GM21528 (cell line): ENCODE measurements at regions not wholly inside any gene's neighbourhood (a gene's known extent, or its start where the extent isn't known, plus 50 kb on each side); places are given as distances from the start of the nearest gene placed in this dataset.

Experiments used
- ATAC-seq: cut with Tn5 transposase; IDR thresholded peaks from one replicate; pipeline ENCODE4 v1.9.1; 2021; ENCODE audit warnings: mild to moderate bottlenecking, moderate library complexity; ENCODE audit not compliant: unreplicated experiment, low FRiP score

DNA sequence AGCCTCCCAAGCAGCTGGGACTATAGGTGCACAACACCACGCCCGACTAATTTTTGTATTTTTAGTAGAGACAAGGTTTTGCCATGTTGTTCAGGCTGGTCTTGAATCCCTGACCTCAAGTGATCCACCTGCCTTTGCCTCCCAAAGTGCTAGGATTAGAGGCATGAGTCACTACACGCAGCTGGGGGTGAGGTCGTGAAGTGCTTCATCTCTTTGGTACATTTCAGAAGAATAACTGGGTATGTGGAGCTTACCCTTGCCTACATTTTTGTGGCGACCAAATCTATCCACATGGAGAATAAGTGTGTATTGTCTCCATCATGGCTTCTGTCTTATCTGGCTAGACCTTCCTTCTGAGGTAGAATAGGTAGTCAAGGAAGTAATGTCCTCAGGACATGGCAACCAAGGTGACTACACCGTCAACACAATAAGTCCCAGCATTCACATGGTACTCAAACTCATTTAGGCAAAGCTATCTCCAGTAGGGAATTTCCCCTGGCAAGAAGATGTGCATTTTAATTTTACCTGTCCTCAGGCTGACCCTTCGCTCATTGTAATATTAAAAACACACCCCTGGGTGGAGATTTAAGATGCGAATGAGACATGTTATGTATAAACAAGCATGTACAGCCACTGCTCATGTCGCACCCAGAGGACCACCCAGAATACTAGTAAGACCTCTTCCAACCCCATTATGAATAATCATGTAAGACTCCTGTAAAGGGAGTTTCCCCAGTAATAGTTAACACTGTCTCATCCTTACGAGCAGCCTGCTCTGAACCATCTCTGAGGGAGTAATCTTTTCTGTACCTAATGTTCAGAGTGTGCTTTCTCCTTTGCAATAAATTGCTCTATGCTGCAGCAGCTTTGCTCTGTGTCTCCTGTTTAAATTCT is 1173.2 kb downstream of the TAF11L14 start:
- no peak for ATAC-seq

DNA sequence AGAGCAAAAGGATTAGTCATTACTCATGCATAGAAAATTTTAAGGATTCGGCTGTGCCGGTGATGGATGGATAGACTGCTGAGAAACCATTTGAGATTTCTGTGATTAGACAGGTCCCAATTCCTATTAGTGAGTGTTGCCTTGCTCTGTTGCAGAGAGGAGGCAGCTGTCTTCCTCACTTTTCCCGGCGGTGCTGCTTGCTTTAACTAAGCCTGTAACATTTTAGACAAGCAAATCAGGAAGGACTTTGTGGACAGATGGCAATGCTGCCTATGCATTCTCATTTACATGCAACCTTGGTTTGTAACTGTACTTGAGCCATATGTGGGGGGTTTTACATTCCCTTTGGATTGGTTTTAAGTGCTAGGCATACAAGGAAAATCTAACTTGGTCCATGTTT is 1176.3 kb downstream of the CDH18 start:
- no peak for ATAC-seq

DNA sequence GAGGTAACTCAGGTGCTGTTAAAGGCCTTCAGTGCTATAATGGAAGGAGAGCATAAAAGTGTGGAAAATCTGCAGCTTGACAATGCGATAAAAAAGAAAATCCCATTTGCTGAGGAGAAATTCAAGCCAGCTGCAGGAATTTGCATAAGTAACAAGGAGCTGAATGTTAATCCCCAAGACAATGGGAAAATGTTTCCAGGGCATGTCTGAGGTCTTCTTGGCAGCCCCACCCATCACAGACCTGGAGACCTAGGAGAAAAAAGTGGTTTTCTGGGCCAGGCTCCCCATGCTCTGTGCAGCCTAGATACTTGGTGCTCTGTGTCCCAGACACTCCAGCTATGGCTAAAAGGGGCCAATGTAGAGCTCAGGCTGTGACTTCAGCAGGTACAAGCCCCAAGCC is 1159.6 kb downstream of the CDH18 start:
- no peak for ATAC-seq

DNA sequence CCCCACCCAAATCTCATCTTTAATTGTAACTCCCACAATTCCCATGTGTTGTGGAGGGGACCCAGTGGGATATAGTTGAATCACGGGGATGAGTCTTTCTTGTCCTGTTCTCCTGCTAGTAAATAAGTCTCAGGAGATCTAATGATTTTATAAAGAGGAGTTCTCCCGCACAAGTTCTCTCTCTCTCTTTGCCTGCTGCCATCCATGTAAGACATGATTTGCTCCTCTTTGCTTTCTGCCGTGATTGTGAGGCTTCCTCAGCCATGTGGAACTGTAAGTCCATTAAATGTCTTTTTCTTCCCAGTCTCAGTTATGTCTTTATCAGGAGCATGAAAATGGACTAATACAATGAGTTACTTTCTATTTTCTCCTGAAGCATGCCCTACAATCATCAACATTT is 1158.5 kb downstream of the CDH18 start:
- ATAC-seq, result no peak

DNA sequence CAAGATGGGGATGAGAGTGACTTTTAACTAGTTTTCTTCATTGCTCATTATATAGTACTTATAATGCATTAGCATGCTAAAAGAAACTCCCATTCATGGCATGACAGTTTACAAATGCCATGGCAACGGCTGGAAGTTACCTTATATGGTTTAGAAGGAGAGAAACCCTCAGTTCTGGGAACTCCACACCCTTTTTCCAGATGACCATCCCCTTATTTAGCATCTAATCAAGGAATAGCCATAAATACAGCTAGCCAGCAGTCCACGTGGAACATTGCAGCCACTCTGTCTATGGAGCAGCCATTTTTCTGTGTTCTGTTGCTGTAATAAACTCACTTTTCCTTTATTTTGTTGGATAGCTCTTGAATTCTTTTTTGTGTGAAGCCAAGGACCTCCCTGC is 1137.8 kb downstream of the CDH18 start:
- no peak for ATAC-seq

DNA sequence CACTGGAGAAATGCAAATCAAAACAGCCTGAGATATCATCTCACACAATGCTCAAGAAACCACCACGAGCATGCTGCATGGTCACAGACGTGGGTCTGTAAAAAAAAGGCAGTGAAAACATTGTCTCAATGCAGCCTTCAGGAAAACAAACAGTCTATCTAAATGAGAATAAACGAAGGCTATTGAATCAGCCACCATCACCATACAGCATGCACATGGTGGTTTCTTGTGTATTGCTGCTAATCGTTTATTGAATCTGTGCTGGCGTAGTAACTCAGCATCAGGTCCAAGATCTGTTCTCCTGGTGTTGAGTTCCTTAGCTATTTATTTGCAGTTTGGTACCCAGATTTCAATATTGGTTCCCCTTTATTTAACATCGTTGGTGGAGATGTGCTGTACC is 1115.0 kb downstream of the CDH18 start:
- no peak for ATAC-seq

DNA sequence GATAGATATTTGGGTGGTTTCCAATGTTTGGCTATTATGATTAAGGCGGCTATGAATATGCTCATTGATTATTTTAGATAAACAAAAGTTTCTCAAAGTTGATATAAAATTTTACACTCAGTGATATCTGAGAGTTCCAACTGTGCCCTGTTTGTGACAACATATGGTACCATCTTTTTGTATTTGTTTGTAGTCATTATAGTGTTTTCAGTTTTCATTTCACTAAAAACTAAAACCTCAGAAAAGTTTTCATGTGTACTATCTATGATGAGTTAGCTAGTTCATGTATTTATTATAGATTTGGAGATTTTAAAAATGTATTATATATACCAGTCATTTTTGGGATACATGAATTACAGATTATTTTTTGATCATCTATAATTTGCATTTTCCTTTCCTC is 1111.4 kb downstream of the CDH18 start:
- ATAC-seq, result no peak

DNA sequence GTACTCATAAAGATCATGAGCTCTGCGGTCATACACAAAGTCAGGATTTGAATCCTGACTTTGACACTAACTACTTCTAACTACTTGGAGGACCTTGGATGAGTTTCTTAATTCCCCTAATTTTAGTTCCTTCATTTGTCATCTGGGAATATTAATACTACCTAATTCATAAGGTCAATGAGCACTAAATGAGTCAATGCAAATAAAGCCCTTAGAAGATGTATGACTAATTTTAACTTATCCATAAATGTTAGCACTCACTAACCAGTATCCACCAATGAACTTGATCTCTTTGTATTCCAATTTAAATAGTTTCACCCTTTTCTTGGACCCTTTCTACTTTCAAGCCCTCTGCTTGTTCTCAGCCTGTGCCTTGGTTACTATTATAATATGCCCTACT is 1106.4 kb downstream of the CDH18 start:
- no peak for ATAC-seq

DNA sequence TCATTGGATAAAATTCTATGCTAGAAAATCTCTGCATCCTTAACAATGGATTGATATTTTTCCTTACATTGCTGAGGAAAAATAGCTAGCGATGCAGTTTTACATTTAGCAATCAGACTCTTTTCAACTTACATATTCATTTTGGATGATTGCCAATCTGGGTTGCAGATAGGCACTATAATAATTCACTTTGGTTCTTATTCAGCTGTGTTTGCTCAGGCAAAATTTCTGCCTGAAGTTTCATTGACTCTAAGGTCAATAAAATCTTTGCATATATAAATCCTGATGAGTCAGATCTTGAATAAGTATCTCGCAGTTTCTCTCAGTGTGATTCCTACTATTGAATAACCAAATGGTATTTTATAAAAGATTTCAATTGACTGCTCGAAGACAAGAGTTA is 1105.8 kb downstream of the CDH18 start:
- ATAC-seq, result no peak

DNA sequence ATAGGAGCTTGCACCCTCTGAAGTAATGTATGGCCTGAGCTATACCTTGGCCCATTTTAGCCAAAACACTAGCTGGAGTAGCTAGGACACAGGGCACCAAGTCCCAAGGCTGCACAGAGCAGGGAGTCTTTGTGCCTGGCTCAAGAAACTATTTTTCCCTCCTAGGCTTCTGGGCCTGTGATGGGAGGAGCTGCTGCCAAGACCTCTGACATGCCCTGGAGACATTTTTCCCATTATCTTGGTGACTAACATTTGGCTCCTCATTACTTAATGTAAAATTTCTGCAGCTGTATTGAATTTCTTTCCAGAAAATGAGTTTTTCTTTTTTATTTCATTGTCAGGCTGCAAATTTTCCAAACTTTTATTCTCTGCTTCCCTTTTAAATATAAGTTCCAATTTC is 1099.2 kb downstream of the CDH18 start:
- no peak for ATAC-seq

DNA sequence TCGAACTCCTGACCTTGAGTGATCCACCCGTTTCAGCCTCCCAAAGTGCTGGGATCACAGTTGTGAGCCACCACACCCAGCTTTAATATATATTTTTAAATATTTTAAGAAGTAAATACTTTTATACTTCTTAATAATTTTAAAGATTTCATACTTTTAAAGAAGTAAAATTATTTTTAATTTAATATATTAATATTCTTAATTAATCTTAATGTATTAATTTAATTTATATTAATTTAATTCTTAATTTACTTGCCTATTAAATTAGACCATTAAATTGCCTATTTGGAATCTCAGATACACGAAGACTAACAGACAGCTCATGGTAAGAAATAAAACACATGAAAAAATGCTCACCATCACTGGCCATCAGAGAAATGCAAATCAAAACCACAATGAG is 1087.4 kb downstream of the CDH18 start:
- no peak for ATAC-seq

DNA sequence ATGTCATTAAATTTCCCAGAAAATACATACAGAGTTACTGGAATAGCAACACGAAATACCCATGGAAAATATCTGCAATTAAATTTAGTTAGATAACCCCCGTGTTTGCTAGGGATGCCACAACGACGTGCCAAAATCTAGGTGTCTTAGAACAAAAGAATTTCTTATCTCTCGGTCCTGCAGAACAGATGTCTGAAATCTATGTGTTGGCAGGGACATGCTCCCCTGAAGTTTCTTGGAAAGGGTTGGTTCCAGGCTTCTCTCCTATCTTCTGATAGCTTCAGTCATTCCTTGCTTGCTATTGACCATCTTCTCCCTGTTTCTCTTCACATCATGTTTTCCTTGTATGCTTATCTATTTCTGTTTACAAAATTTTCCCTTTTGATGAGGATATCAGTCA is 1067.0 kb downstream of the CDH18 start:
- ATAC-seq, result no peak

DNA sequence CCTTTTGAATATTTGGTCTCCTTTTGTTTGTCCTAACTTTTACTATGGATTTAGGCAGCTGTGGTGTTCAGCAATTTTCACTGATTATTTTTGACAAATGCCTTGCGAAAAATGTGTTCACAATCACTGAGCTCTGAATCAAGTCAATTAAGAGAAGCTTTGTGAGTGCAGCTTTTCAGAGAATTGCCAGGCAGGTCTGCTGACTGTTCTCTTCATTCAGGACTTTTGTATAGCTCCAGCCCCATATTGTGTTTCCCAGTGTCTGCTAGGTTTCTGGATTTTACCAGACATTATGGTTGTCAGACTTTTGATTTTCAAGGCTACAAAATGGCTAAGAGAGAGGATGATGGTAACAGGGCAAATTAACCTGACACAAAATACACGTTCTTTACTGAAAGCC is 1055.9 kb downstream of the CDH18 start:
- no peak for ATAC-seq

DNA sequence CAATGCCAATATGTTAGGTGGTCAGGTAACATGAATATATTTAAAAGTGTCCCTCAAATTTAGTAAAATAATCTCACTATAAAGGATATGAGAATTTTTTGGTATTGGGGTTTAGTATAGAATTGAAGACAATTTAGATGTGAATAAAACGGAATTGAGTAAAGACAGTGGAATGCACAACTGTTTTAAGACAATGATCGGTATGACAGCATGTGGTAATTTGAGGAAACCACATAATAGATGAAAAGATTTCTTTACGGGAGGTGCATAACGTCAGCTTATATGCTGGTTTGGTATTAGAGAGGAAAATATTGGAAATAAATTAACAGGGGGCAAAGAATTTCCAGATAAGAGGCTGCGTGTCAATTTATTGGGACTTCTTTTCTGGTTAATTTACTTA is 1043.2 kb downstream of the CDH18 start:
- ATAC-seq, result no peak

DNA sequence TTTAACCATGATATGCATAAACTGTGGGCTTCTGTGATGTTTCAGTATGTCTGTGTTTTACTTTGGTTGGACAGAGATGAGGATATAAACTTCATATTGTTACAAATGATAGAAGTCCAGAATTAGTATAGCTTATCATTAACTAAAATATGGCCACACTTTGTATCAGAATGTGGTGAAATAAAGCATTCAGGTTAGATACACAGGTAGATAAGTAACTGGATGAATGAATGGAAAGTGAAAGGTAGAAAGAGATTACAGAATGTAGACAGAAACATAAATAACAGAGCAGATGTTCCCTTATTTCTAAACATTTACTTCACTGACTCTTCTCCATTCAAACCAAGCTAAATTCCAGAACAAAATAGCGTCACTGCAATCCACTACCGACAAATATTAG is 1033.8 kb downstream of the CDH18 start:
- no peak for ATAC-seq

DNA sequence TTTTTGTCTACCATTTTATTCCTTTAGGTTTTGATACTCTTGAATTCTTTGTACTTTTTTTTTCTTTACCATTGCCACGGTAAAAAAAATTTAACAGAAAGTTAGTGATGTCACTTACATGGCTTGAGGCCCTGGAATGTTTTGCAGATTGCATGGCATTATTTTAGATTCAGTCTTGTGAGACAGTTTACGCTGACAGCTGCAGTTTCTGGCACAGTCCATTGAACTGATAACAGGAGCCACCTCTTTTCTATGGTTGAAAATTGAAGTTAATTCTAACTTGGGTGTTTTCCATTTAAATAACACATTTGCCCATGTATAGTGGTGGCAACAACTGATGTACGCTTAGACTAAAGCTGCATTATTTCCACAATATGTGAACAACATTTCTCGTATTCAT is 1028.5 kb downstream of the CDH18 start:
- no peak for ATAC-seq

DNA sequence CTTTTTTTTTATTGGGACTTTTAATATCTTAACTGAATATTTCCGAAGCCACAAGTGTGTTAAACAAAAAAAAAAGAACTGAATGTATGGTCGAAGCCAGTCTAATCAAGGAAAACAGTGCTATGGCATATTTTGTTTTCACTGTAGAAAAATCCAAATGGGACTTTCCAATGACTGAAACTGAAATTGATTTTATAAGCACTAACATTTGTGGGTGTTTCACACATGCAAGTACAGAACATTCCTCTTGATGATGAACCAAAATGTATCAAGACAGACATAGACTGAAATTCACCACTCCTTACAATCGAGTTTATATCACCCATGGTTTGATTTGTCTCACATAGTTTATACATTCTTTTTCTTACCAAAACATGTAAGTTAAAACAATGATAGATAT is 1026.8 kb downstream of the CDH18 start:
- ATAC-seq, result no peak

DNA sequence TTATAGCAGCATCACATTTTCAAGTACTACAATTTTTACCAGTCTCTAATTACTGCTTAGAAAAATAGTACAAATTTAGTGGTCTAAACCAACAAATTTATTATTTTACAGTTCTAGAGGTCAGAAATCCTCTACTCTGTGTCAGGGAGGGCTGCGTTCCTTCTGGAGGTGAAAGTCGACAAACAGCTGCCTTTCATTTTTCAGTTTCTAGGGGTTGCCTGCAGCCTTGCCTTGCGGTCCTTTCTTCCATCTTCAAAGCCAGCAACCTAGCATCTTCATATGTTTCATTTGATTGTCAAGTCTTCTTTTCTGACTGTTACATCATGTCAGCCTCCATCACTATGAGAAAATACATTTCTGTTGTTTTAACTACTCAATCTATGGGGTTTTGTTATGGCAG is 1022.1 kb downstream of the CDH18 start:
- ATAC-seq, result no peak

DNA sequence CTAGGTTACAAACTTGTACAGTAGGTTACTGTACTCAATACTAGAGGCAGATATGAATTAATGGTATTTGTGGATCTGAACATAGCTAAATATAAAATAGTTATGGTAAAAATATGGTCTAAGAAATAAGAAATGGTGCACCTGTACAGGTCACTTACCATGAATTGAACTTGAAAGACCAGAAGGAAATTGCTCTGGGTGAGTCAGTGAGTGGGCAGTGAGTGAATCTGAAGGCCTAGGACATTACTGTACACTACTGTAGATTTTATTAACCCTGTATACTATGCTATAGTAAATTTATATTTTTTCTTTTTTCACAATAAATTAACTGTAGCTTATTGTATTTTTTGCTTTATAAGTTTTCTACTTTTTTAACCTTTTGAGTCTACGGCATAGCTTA is 1020.4 kb downstream of the CDH18 start:
- ATAC-seq, result no peak

DNA sequence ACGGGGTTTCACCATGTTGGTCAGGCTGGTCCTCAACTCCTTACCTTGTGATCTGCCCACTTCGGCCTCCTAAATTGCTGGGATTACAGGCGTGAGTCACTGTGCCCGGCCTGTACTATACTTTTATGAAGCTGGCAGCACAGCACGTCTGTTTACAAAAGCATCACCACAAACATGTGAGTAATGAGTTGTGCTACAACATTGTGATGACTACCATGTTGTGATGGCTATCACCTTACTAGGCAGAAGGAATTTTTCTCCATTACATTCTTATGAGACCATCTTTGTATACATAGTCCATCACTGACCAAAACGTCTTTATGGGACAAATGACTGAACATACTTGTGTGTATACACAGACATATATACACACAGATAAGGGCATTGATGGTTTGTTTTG is 1019.0 kb downstream of the CDH18 start:
- ATAC-seq, result no peak

DNA sequence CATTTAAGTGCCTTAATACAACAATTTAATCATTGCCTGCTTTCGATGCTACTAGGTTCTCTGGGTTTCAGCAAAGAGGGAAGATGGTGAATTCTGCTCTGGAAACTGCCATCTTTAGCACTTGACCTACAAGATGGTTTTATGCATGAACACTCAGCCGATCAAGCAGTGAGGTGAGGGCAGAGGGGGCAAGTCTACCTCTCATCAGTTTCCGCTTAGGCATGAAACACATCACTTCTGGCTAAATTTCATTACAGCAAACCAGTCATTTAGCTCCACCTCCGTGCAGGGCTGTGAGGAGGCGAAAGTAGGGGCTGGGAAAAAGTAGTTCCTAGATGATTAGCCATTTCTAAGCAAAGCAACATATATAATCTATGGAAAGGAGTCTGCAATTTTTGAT is 1018.0 kb downstream of the CDH18 start:
- no peak for ATAC-seq

DNA sequence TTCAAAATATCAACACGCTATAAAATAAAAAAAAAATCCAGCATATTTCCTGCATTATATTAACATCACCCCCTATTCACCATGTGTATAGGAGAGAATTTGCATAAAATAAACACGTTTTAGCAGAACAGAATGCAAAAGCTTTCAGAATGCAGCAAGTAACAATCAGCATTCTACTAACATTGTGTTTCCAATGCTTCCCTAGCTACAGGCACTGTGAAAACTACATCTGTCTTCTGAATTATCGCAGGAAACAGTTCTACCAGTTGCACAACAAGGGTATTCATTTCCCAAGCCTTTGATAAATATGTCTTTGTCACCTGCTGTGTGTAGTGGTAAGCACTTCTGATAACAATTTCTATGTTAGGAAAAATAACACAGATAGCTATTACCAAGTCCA is 1015.8 kb downstream of the CDH18 start:
- no peak for ATAC-seq

DNA sequence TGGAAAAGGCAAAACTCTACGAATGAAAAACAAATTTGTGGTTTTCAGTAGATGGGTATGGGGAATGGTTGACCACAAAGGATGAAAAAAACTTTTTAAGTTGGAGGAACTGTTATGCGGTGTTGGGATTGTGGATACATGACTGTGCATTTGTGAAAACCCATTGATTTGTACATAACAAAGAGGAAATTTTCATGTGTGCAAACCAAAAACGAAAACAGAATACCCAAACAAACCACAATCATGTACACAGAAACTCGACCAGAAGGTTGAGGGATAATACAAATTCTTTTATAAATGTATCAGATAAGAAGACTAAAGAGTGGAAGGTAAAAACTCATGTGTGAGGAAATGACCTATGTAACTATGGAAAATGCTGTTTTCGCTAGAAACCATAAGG is 1012.4 kb downstream of the CDH18 start:
- no peak for ATAC-seq
